ENCODE measurements at regions not wholly inside any gene's neighbourhood (a gene's known extent, or its start where the extent isn't known, plus 50 kb on each side); places are given as distances from the start of the nearest gene placed in this dataset.

- TF ChIP-seq, protein P1, sequence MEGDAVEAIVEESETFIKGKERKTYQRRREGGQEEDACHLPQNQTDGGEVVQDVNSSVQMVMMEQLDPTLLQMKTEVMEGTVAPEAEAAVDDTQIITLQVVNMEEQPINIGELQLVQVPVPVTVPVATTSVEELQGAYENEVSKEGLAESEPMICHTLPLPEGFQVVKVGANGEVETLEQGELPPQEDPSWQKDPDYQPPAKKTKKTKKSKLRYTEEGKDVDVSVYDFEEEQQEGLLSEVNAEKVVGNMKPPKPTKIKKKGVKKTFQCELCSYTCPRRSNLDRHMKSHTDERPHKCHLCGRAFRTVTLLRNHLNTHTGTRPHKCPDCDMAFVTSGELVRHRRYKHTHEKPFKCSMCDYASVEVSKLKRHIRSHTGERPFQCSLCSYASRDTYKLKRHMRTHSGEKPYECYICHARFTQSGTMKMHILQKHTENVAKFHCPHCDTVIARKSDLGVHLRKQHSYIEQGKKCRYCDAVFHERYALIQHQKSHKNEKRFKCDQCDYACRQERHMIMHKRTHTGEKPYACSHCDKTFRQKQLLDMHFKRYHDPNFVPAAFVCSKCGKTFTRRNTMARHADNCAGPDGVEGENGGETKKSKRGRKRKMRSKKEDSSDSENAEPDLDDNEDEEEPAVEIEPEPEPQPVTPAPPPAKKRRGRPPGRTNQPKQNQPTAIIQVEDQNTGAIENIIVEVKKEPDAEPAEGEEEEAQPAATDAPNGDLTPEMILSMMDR (IDR thresholded peaks at IDR 0.05; ENCODE audit: control extremely low read depth in 1 of 3, insufficient read depth in 1 of 3, low read depth in 1 of 3, low read length in 3 of 3) = no peak
- TF ChIP-seq SP1 (IDR thresholded peaks at IDR 0.05; ENCODE audit: low read depth, low read length) (no peak), RXRA (IDR thresholded peaks at IDR 0.05; ENCODE audit: insufficient read depth, low read depth, low read length) (no peak), EZH2 (IDR thresholded peaks at IDR 0.05; ENCODE audit: low read depth, low read length, severe bottlenecking) (no peak), RNF2 (IDR thresholded peaks at IDR 0.05; ENCODE audit: borderline replicate concordance, low read depth, low read length, missing control alignments, poor library complexity, severe bottlenecking) (no peak), HDAC2 (IDR thresholded peaks at IDR 0.05; ENCODE audit: borderline replicate concordance in 1 of 2, low read depth in 2 of 2, low read length in 2 of 2) (no peak), CBX5 (IDR thresholded peaks at IDR 0.05; ENCODE audit: low read depth, low read length) (no peak)
Measured at GRCh38 chr13:67855741-67856238, 625.7 kb upstream of the PCDH9 start (continued).

Measured in H1 (cell line).